GM12878 (cell line): ENCODE measurements at regions not wholly inside any gene's neighbourhood (a gene's known extent, or its start where the extent isn't known, plus 50 kb on each side); places are given as distances from the start of the nearest gene placed in this dataset.

Experiments
- ATAC-seq: fragments of 200-7000 bp; cut with Tn5 transposase; 3 replicates; pipeline ENCODE4 v1.9.1; 2020; ENCODE audit warnings: mild to moderate bottlenecking, moderate library complexity
- BruUV-seq: library from RNA; stranded (reverse); fragments of 400-500 nt; replicated peaks from 2 replicates; lab custom pipeline; 2021; lab: Mats Ljungman, UMichigan
- CTCF ChIA-PET: fragments of 300-600 bp; sonication (Branson Sonifier 250); formaldehyde crosslinking; extraction: SDS; loops from one replicate; lab custom pipeline; 2021; ENCODE audit warnings: inconsistent platforms; lab: Yijun Ruan, JAX
- POLR2A ChIA-PET: fragments of 350-600 bp; formaldehyde crosslinking; extraction: SDS; loops from one replicate; lab custom pipeline; 2021; ENCODE audit warnings: inconsistent platforms; lab: Charles Lee
- RAD21 ChIA-PET: fragments of 300-600 bp; sonication (Branson Sonifier 250); formaldehyde crosslinking; loops from one replicate; lab custom pipeline; 2023; ENCODE audit warnings: antibody characterized with exemption; ENCODE audit not compliant: unreplicated experiment; lab: Charles Lee
- SMC1A ChIA-PET: fragments of 300-600 bp; sonication (Branson Sonifier 250); formaldehyde crosslinking; loops from one replicate; lab custom pipeline; 2023; ENCODE audit not compliant: unreplicated experiment, uncharacterized antibody; lab: Charles Lee
- DNase-seq: peaks from one replicate; pipeline ENCODE4 v3.0.0-alpha.2; 2011; ENCODE audit warnings: low read depth, low spot score
- FAIRE-seq: peaks from 3 replicates; lab custom pipeline; 2011; peaks lifted over from hg19 to GRCh38; lab: Jason Lieb, UNC
- H2AFZ ChIP-seq: 2 replicates; pipeline ENCODE4 v1.6.0; 2011; ENCODE audit warnings: low read depth, low read length, control low read depth; ENCODE audit not compliant: control insufficient read depth
- H3K27ac ChIP-seq: 2 replicates; pipeline ENCODE4 v1.5.1; 2011; ENCODE audit warnings: control low read depth; ENCODE audit not compliant: control insufficient read depth, insufficient read depth
- H3K27me3 ChIP-seq, 2 experiments: replicated peaks in 1 of 2; 2 replicates each; pipeline versions ENCODE4 v1.6.0 to v1.6.1; 2011; ENCODE audit warnings: low read length in 1 of 2; ENCODE audit not compliant: control insufficient read depth in 2 of 2, insufficient read depth in 2 of 2
- H3K36me3 ChIP-seq, 2 experiments: 2 replicates each; pipeline ENCODE4 v1.5.1; 2011; ENCODE audit warnings: low read length in 1 of 2; ENCODE audit not compliant: control insufficient read depth in 2 of 2, insufficient read depth in 2 of 2
- H3K4me1 ChIP-seq: 2 replicates; pipeline ENCODE4 v1.6.1; 2011; ENCODE audit warnings: mild to moderate bottlenecking, low read length, moderate library complexity, mixed read lengths; ENCODE audit not compliant: control insufficient read depth, insufficient read depth
- H3K4me2 ChIP-seq: 2 replicates; pipeline ENCODE4 v1.6.0; 2011; ENCODE audit warnings: control low read depth; ENCODE audit not compliant: control insufficient read depth, insufficient read depth
- H3K4me3 ChIP-seq: fragments of 200-600 bp; sonication (generic); 2 replicates; pipeline ENCODE4 v1.5.1; 2016
- H3K79me2 ChIP-seq: 2 replicates; pipeline ENCODE4 v1.6.0; 2011; ENCODE audit warnings: low read length; ENCODE audit not compliant: control insufficient read depth, insufficient read depth
- H3K9ac ChIP-seq: 2 replicates; pipeline ENCODE4 v1.8.0; 2011; ENCODE audit warnings: low read length, control low read depth, mixed read lengths; ENCODE audit not compliant: control insufficient read depth, insufficient read depth
- H3K9me3 ChIP-seq: replicated peaks from 3 replicates; pipeline ENCODE4 v1.5.1; 2011; ENCODE audit warnings: mild to moderate bottlenecking, low read length; ENCODE audit not compliant: control insufficient read depth, insufficient read depth
- H4K20me1 ChIP-seq: 2 replicates; pipeline ENCODE4 v1.6.0; 2011; ENCODE audit not compliant: control insufficient read depth, insufficient read depth
- BHLHE40 ChIP-seq, 2 experiments: fragments of 450-650 bp in 1 of 2; IDR thresholded peaks; 2 replicates each; pipeline ENCODE4 v1.6.1; 2011 to 2017; ENCODE audit warnings: low read depth in 2 of 2, borderline replicate concordance in 1 of 2, improper control_type of control experiment in 1 of 2, low read length in 1 of 2, mild to moderate bottlenecking in 1 of 2
- EZH2 ChIP-seq: IDR thresholded peaks from 2 replicates; pipeline ENCODE4 v1.6.1; 2012; ENCODE audit warnings: low read depth, mild to moderate bottlenecking, control low read depth, inconsistent platforms, low read length, borderline replicate concordance; ENCODE audit not compliant: control insufficient read depth
- HCFC1 ChIP-seq: fragments of 150-350 bp; IDR thresholded peaks from 2 replicates; pipeline ENCODE4 v1.6.1; 2014; ENCODE audit warnings: low read length
- HDAC2 ChIP-seq: fragments of 200-600 bp; sonication (generic); IDR thresholded peaks from 2 replicates; pipeline ENCODE4 v1.6.1; 2017
- MTA2 ChIP-seq: fragments of 450-650 bp; IDR thresholded peaks from 2 replicates; pipeline ENCODE4 v1.6.1; 2016; ENCODE audit warnings: low read depth, mild to moderate bottlenecking, moderate library complexity
- NFYA ChIP-seq: IDR thresholded peaks from 2 replicates; pipeline ENCODE4 v1.6.1; 2011; ENCODE audit warnings: low read depth, mild to moderate bottlenecking, low read length, improper control_type of control experiment, borderline replicate concordance
- NR2C1 ChIP-seq: fragments of 450-650 bp; IDR thresholded peaks from 2 replicates; pipeline ENCODE4 v1.6.1; 2017; ENCODE audit warnings: antibody characterized with exemption, mild to moderate bottlenecking, moderate library complexity
- NR2F1 ChIP-seq: fragments of 450-650 bp; conservative IDR thresholded peaks from 2 replicates; pipeline ENCODE4 v1.6.1; 2017; ENCODE audit warnings: mild to moderate bottlenecking
- NRF1 ChIP-seq: conservative IDR thresholded peaks from 2 replicates; pipeline ENCODE4 v1.6.1; 2011; ENCODE audit warnings: mild to moderate bottlenecking, low read depth, low read length, improper control_type of control experiment
- PAX5 ChIP-seq: IDR thresholded peaks from 2 replicates; pipeline ENCODE4 v1.6.1; 2011; ENCODE audit warnings: low read depth, low read length, borderline replicate concordance
- POLR2AphosphoS5 ChIP-seq: IDR thresholded peaks from 2 replicates; pipeline ENCODE4 v1.6.1; 2011; ENCODE audit warnings: mild to moderate bottlenecking, low read length, inconsistent platforms
- POU2F2 ChIP-seq: IDR thresholded peaks from 3 replicates; pipeline ENCODE4 v1.6.1; 2011; ENCODE audit warnings: low read depth, mild to moderate bottlenecking, low read length, borderline replicate concordance
- SREBF1 ChIP-seq: IDR thresholded peaks from 2 replicates; pipeline ENCODE4 v1.6.1; 2012; ENCODE audit warnings: mild to moderate bottlenecking, low read length
- SUZ12 ChIP-seq: fragments of 200-600 bp; sonication (generic); IDR thresholded peaks from one replicate; pipeline ENCODE4 v1.6.1; 2018; ENCODE audit warnings: antibody characterized with exemption, mild to moderate bottlenecking; ENCODE audit not compliant: unreplicated experiment
- WGBS: methylation state at CpG from one replicate; pipeline ENCODE4 v1.1.6; 2016; ENCODE audit warnings: low lambda C conversion rate; ENCODE audit not compliant: insufficient replicate concordance, insufficient coverage; ENCODE audit errors: missing lambda C conversion rate; 5-methylcytosine and 5-hydroxymethylcytosine counted together
- in situ Hi-C: fragments of 300-500 bp; cut with MboI; formaldehyde crosslinking; loops from 9 replicates; pipeline ENCODE4 v1.14.3; 2018; ENCODE audit warnings: mixed read lengths
- intact Hi-C: fragments of 100-400 bp; cut with micrococcal nuclease; formaldehyde crosslinking; loops from one replicate; pipeline ENCODE4 v1.14.2; 2022; ENCODE audit not compliant: unreplicated experiment
- TF ChIP-seq, protein P1 (sequence below), 3 experiments: IDR thresholded peaks in 2 of 3; conservative IDR thresholded peaks in 1 of 3; 2 replicates each; pipeline ENCODE4 v1.5.1; 2011; ENCODE audit warnings: low read depth in 3 of 3, low read length in 3 of 3, mild to moderate bottlenecking in 3 of 3, control low read depth in 2 of 3, moderate library complexity in 2 of 3, inconsistent platforms in 1 of 3, mixed read lengths in 1 of 3; ENCODE audit not compliant: control insufficient read depth in 2 of 3, insufficient read depth in 1 of 3; ENCODE audit errors: extremely low read depth in 1 of 3
- TF ChIP-seq, protein P2 (sequence below): fragments of 450-650 bp; IDR thresholded peaks from 2 replicates; pipeline ENCODE4 v1.6.1; 2017; ENCODE audit warnings: mild to moderate bottlenecking, moderate library complexity
- TF ChIP-seq, protein P3 (sequence below): IDR thresholded peaks from 2 replicates; pipeline ENCODE4 v1.6.1; 2012; ENCODE audit warnings: mild to moderate bottlenecking, low read depth, low read length

DNA sequence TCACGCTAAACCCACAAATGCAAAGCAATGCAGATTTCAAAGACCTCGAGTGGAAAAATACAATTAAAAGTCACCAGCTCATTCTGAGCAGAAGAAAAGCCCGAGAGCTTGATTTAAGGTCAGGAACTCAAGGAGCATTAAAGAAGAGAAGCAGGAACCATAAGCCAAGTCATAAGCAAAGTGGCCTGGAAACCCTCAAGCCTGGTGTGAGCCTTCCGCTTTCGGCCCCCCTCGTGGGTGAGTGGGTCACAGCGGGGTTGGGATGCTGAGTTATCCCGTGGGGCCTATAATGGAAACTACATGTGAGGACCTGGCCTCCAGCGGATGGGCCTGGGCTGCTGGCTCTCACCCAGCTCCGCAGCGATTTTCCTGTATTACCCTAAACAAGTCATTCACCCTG, 504.3 kb downstream of the RAB28 start:
- H3K9ac ChIP-seq: no peak overlapping the region
- H4K20me1 ChIP-seq: no peaks in the 10 kb centered on the region
- H3K79me2 ChIP-seq: no peaks in the 10 kb centered on the region
- no peak for DNase-seq
- H3K27ac ChIP-seq: no peak overlapping the region
- ChIA-PET POLR2A (no interaction called here), CTCF (no interaction called here), SMC1A (no interaction called here), RAD21 (no interaction called here)
- no peak overlapping the region for H3K4me3 ChIP-seq
- no peak overlapping the region for H3K4me2 ChIP-seq
- H2AFZ ChIP-seq: no peak overlapping the region
- FAIRE-seq: no peak
- 50% methylated on average over 11 of the region's 11 CpGs for WGBS
- H3K9me3 ChIP-seq: no peaks in the 10 kb centered on the region
- no peaks in the 10 kb centered on the region for H3K36me3 ChIP-seq
- no peaks in the 10 kb centered on the region for H3K27me3 ChIP-seq
- in situ Hi-C loops (no loop called here), intact Hi-C loops (no loop called here)
- H3K4me1 ChIP-seq: no peaks in the 10 kb centered on the region
- no TSS peak for BruUV-seq
- no peak for ATAC-seq
- no peak for TF ChIP-seq POLR2AphosphoS5
- TF ChIP-seq SREBF1: no peak
- no peak for TF ChIP-seq HCFC1
- TF ChIP-seq, protein P1, sequence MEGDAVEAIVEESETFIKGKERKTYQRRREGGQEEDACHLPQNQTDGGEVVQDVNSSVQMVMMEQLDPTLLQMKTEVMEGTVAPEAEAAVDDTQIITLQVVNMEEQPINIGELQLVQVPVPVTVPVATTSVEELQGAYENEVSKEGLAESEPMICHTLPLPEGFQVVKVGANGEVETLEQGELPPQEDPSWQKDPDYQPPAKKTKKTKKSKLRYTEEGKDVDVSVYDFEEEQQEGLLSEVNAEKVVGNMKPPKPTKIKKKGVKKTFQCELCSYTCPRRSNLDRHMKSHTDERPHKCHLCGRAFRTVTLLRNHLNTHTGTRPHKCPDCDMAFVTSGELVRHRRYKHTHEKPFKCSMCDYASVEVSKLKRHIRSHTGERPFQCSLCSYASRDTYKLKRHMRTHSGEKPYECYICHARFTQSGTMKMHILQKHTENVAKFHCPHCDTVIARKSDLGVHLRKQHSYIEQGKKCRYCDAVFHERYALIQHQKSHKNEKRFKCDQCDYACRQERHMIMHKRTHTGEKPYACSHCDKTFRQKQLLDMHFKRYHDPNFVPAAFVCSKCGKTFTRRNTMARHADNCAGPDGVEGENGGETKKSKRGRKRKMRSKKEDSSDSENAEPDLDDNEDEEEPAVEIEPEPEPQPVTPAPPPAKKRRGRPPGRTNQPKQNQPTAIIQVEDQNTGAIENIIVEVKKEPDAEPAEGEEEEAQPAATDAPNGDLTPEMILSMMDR (IDR thresholded peaks at IDR 0.05 in 2 of 3, conservative IDR thresholded peaks at IDR 0.05 in 1 of 3; ENCODE audit: control insufficient read depth in 2 of 3, extremely low read depth in 1 of 3, insufficient read depth in 1 of 3, low read depth in 3 of 3, low read length in 3 of 3): no peak
- TF ChIP-seq, protein P2, sequence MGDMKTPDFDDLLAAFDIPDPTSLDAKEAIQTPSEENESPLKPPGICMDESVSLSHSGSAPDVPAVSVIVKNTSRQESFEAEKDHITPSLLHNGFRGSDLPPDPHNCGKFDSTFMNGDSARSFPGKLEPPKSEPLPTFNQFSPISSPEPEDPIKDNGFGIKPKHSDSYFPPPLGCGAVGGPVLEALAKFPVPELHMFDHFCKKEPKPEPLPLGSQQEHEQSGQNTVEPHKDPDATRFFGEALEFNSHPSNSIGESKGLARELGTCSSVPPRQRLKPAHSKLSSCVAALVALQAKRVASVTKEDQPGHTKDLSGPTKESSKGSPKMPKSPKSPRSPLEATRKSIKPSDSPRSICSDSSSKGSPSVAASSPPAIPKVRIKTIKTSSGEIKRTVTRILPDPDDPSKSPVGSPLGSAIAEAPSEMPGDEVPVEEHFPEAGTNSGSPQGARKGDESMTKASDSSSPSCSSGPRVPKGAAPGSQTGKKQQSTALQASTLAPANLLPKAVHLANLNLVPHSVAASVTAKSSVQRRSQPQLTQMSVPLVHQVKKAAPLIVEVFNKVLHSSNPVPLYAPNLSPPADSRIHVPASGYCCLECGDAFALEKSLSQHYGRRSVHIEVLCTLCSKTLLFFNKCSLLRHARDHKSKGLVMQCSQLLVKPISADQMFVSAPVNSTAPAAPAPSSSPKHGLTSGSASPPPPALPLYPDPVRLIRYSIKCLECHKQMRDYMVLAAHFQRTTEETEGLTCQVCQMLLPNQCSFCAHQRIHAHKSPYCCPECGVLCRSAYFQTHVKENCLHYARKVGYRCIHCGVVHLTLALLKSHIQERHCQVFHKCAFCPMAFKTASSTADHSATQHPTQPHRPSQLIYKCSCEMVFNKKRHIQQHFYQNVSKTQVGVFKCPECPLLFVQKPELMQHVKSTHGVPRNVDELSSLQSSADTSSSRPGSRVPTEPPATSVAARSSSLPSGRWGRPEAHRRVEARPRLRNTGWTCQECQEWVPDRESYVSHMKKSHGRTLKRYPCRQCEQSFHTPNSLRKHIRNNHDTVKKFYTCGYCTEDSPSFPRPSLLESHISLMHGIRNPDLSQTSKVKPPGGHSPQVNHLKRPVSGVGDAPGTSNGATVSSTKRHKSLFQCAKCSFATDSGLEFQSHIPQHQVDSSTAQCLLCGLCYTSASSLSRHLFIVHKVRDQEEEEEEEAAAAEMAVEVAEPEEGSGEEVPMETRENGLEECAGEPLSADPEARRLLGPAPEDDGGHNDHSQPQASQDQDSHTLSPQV: no peak
- no peak for TF ChIP-seq POU2F2
- TF ChIP-seq BHLHE40 (IDR thresholded peaks at IDR 0.05; ENCODE audit: borderline replicate concordance in 1 of 2, low read depth in 2 of 2, low read length in 1 of 2): no peak
- TF ChIP-seq NR2F1: no peak
- no peak for TF ChIP-seq HDAC2
- TF ChIP-seq PAX5: no peak
- no peak for TF ChIP-seq SUZ12
- TF ChIP-seq NR2C1: no peak
- TF ChIP-seq EZH2: no peak
- TF ChIP-seq NRF1: no peak
- TF ChIP-seq NFYA: no peak
- TF ChIP-seq, protein P3, sequence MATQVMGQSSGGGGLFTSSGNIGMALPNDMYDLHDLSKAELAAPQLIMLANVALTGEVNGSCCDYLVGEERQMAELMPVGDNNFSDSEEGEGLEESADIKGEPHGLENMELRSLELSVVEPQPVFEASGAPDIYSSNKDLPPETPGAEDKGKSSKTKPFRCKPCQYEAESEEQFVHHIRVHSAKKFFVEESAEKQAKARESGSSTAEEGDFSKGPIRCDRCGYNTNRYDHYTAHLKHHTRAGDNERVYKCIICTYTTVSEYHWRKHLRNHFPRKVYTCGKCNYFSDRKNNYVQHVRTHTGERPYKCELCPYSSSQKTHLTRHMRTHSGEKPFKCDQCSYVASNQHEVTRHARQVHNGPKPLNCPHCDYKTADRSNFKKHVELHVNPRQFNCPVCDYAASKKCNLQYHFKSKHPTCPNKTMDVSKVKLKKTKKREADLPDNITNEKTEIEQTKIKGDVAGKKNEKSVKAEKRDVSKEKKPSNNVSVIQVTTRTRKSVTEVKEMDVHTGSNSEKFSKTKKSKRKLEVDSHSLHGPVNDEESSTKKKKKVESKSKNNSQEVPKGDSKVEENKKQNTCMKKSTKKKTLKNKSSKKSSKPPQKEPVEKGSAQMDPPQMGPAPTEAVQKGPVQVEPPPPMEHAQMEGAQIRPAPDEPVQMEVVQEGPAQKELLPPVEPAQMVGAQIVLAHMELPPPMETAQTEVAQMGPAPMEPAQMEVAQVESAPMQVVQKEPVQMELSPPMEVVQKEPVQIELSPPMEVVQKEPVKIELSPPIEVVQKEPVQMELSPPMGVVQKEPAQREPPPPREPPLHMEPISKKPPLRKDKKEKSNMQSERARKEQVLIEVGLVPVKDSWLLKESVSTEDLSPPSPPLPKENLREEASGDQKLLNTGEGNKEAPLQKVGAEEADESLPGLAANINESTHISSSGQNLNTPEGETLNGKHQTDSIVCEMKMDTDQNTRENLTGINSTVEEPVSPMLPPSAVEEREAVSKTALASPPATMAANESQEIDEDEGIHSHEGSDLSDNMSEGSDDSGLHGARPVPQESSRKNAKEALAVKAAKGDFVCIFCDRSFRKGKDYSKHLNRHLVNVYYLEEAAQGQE: no peak
- no peak for TF ChIP-seq MTA2
